ENCODE measurements at regions not wholly inside any gene's neighbourhood (a gene's known extent, or its start where the extent isn't known, plus 50 kb on each side); places are given as distances from the start of the nearest gene placed in this dataset.

DNA sequence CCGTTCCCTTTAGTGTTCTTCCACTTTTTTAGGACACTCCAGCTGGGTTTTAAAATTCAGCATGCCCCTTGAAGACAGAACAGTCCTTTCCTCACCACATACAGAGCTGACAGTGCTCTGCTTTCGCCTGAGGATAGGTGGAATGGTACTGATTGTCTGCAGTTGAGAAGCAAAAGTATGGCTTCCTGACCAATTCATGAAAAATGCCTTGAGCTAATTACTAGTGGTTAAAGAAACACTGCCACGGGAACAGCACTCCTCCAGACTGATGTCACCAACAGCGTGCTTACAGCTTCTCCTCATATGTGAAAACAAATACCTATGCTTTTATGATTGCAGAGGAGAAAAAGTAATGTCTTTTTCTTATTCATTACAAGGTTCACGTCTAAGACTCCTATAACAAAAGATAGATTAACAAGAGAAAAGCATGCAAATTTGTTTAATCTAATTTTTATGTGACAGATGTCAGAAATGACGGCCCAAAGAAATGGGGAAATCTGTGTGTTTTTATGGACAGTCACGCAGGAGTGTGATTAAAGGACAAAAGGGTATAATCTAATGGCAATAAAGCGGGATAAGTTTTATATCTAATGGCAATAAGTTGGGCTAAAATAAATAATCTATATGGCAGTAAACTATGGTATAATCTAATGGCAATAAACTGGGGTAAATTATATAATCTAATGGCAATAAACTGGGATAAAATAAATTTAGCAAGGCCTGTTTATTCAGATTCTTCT is 123.4 kb upstream of the ARHGAP42 start:
- no peak for TF ChIP-seq POLR2A (IDR thresholded peaks at IDR 0.05)
- TF ChIP-seq, protein P1, sequence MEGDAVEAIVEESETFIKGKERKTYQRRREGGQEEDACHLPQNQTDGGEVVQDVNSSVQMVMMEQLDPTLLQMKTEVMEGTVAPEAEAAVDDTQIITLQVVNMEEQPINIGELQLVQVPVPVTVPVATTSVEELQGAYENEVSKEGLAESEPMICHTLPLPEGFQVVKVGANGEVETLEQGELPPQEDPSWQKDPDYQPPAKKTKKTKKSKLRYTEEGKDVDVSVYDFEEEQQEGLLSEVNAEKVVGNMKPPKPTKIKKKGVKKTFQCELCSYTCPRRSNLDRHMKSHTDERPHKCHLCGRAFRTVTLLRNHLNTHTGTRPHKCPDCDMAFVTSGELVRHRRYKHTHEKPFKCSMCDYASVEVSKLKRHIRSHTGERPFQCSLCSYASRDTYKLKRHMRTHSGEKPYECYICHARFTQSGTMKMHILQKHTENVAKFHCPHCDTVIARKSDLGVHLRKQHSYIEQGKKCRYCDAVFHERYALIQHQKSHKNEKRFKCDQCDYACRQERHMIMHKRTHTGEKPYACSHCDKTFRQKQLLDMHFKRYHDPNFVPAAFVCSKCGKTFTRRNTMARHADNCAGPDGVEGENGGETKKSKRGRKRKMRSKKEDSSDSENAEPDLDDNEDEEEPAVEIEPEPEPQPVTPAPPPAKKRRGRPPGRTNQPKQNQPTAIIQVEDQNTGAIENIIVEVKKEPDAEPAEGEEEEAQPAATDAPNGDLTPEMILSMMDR (IDR thresholded peaks at IDR 0.05), result no peak

All from vagina (tissue), 2 donors.